ENCODE measurements at regions not wholly inside any gene's neighbourhood (a gene's known extent, or its start where the extent isn't known, plus 50 kb on each side); places are given as distances from the start of the nearest gene placed in this dataset.
"Not testable (repeated sequence)": the region's sequence is repeated elsewhere in the genome, so short reads cannot be mapped to it uniquely, and the experiment has no call there.

DNA sequence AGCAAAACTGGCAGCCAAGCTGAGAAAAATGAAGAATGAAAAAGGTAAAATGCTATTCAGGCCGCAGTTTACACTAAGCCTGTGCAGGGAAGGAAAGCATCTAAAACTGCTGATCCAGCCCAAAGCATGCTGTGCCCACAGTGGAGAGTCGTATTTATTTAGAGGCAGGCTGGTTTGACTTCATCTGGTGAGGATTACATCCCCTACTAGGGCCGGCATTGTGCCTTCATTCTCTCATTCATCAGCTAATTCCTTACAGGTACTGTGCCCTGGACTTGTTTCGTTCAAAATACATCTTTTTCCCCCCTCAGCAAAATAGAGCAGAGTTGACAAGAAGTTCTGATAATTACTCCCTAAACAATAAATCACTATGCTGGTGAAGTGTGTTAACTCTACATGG, 137.5 kb upstream of the DAP start:
- DNase-seq, result no peak
- no peaks in the 10 kb centered on the region for H3K9me3 ChIP-seq (replicated peaks; ENCODE audit: control insufficient read depth, low read depth, low read length)
- no peak overlapping the region for H3K27ac ChIP-seq (ENCODE audit: low read length)
- H3K4me3 ChIP-seq (ENCODE audit: low read length), result no peak overlapping the region
- no peaks in the 10 kb centered on the region for H3K4me1 ChIP-seq (ENCODE audit: control insufficient read depth, insufficient read depth, low read length)
- no peaks in the 10 kb centered on the region for H3K36me3 ChIP-seq (ENCODE audit: control insufficient read depth, insufficient read depth, low read length)
- WGBS (ENCODE audit: insufficient coverage), result 20% methylated on average over 2 of the region's 4 CpGs
- H3K27me3 ChIP-seq (ENCODE audit: control insufficient read depth, insufficient read depth, low read length), result no peaks in the 10 kb centered on the region

DNA sequence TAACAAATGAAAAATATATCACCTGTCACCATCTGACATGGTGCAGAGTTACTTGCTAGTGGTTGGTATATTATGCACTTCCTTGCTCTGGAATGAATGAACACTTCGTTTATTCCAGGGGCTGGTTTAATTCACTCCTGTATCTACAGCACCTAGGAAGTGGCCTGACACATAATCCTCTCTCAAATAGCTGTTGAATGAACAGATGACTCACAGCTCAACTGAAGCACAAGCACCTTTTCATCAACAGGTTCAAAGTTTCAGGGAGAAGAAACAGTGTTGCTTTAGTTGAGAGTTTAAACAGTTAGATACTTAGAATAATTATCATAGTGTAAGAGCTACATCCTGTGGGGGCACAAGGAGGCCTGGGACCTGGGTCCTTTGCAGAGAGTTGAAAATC, 135.0 kb upstream of the DAP start:
- no peak for DNase-seq
- WGBS (ENCODE audit: insufficient coverage), result no CpG with 5 or more reads among the region's 1 CpG

DNA sequence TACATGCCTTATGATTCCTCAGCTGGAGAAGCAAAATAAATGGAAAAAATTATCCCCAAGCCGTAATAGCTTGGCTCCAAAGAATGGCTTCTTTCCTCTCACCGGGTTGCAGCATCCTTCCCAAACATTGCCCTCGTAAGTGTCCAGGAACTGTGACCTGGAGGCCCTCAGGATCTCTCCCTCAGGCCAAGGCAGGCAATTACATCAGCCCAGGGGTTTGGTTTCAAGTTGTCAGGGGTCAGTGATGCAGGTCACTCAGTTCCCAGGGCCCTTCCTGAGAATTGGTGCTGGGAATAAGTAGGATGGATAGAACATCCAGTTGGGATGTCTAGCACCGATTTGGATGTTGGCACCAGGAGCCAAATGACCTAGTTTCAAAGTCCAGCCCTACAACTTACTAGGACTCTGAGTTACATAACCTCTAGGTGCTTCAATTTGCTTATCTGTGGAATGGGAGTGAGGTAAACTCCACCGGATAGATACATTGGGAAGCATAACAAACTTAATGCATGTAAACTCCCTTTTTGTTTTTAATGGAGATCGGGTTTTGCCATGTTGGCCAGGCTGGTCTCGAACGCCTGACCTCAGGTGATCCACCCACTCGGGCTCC, 133.5 kb upstream of the DAP start:
- no peaks in the 10 kb centered on the region for H3K9me3 ChIP-seq (replicated peaks; ENCODE audit: control insufficient read depth, low read depth, low read length)
- 70% methylated on average over 3 of the region's 9 CpGs for WGBS (ENCODE audit: insufficient coverage)

More for the DNA sequence above, 135.0 kb upstream of the DAP start:
- no peaks in the 10 kb centered on the region for H3K9me3 ChIP-seq (replicated peaks; ENCODE audit: control insufficient read depth, low read depth, low read length)
- H3K36me3 ChIP-seq (ENCODE audit: control insufficient read depth, insufficient read depth, low read length), result no peaks in the 10 kb centered on the region
- H3K27me3 ChIP-seq (ENCODE audit: control insufficient read depth, insufficient read depth, low read length), result no peaks in the 10 kb centered on the region
- H3K27ac ChIP-seq (ENCODE audit: low read length), result no peak overlapping the region
- H3K4me3 ChIP-seq (ENCODE audit: low read length), result no peak overlapping the region
- H3K4me1 ChIP-seq (ENCODE audit: control insufficient read depth, insufficient read depth, low read length), result no peaks in the 10 kb centered on the region

DNA sequence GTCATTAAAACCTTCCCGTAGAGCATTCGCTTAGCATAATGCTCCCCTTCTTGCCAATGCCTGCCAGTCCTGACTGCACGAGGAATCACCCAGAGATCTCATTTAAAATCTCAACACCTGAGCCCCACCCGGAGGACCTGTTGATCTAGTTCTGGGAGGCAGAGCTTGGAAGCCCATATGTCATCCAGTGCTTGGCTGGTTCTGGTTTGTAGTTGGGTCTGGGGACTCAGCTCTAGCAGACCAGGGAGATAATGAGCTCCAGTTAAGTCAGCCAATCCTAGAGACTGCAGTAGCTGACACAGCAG, 131.8 kb upstream of the DAP start:
- WGBS (ENCODE audit: insufficient coverage), result 83% methylated on average over 2 of the region's 4 CpGs

More for the DNA sequence above, 133.5 kb upstream of the DAP start:
- Histone ChIP-seq H3K36me3 (ENCODE audit: control insufficient read depth, insufficient read depth, low read length) (no peaks in the 10 kb centered on the region), H3K27me3 (ENCODE audit: control insufficient read depth, insufficient read depth, low read length) (no peaks in the 10 kb centered on the region), H3K27ac (ENCODE audit: low read length) (no peak overlapping the region), H3K4me1 (ENCODE audit: control insufficient read depth, insufficient read depth, low read length) (no peaks in the 10 kb centered on the region), H3K4me3 (ENCODE audit: low read length) (no peak overlapping the region)
- no peak for DNase-seq

DNA sequence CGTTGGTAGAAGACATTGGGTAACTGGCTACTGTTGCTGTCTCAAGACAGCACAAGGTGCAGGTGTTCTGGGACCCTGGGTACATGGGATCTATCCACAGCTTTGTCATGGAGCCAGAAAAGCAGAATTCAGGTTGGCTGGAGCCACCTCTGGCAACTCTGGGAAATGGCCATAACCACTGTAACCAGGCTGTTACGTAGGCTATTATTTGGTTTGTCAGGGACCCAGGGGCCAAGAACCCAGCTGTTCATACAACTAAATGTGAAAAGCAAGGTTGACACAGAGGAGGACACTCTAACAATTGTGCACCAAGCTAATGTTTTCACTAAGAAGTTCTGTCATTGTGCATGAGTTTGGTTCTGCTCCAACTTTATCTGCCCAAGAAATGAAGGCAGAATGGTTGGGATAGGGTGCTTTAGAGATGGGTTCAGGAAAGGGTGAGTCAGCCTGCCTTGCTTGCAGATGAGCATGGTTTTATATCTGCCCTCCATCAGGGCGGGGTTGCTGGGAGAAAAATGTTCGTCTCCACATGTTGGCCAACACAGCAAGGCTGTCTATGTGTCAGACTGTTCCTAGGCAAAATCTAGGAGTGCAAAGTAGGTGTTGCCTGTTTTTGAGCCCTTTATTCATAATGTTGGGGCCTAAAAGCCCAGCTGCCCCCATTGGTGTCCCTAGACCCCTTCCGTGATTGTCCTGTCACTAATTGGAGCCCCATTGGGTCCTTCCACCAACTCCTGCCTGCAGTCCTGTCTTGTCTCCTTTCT, 131.3 kb upstream of the DAP start:
- no peaks in the 10 kb centered on the region for H3K36me3 ChIP-seq (ENCODE audit: control insufficient read depth, insufficient read depth, low read length)
- no peak overlapping the region for H3K27ac ChIP-seq (ENCODE audit: low read length)
- no peaks in the 10 kb centered on the region for H3K9me3 ChIP-seq (replicated peaks; ENCODE audit: control insufficient read depth, low read depth, low read length)
- H3K27me3 ChIP-seq (ENCODE audit: control insufficient read depth, insufficient read depth, low read length), result no peaks in the 10 kb centered on the region
- no peak for DNase-seq
- 90% methylated on average over 5 of the region's 5 CpGs for WGBS (ENCODE audit: insufficient coverage)
- H3K4me1 ChIP-seq (ENCODE audit: control insufficient read depth, insufficient read depth, low read length), result no peaks in the 10 kb centered on the region
- no peak overlapping the region for H3K4me3 ChIP-seq (ENCODE audit: low read length)

More for the DNA sequence above, 131.8 kb upstream of the DAP start:
- Histone ChIP-seq H3K27ac (ENCODE audit: low read length) (no peak overlapping the region), H3K36me3 (ENCODE audit: control insufficient read depth, insufficient read depth, low read length) (no peaks in the 10 kb centered on the region), H3K27me3 (ENCODE audit: control insufficient read depth, insufficient read depth, low read length) (no peaks in the 10 kb centered on the region), H3K9me3 (replicated peaks; ENCODE audit: control insufficient read depth, low read depth, low read length) (no peaks in the 10 kb centered on the region), H3K4me1 (ENCODE audit: control insufficient read depth, insufficient read depth, low read length) (no peaks in the 10 kb centered on the region), H3K4me3 (ENCODE audit: low read length) (no peak overlapping the region)
- no peak for DNase-seq

DNA sequence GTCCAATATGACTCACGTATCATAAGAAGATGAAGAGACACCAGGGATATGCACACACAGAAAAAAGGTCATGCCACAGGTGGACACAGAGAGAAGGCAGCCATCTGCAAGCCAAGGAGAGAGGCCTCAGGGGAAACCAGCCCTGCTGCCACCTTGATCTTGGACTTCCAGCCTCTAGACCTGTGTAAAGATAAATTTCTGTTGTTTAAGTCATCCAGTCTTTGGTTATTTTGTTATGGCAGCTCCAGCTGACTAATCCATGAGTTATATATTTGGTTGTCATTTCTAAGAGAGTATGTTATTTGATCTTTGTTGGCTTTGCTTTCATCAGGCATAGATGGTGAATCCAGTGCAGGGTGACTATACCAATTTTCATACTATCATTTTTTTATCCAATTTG, 130.2 kb upstream of the DAP start:
- WGBS (ENCODE audit: insufficient coverage), result 100% methylated on average over 1 of the region's 1 CpG
- H3K4me3 ChIP-seq (ENCODE audit: low read length), result no peak overlapping the region
- H3K9me3 ChIP-seq (replicated peaks; ENCODE audit: control insufficient read depth, low read depth, low read length), result no peaks in the 10 kb centered on the region
- no peaks in the 10 kb centered on the region for H3K36me3 ChIP-seq (ENCODE audit: control insufficient read depth, insufficient read depth, low read length)
- H3K4me1 ChIP-seq (ENCODE audit: control insufficient read depth, insufficient read depth, low read length), result no peaks in the 10 kb centered on the region
- no peak for DNase-seq
- no peak overlapping the region for H3K27ac ChIP-seq (ENCODE audit: low read length)
- H3K27me3 ChIP-seq (ENCODE audit: control insufficient read depth, insufficient read depth, low read length), result no peaks in the 10 kb centered on the region

DNA sequence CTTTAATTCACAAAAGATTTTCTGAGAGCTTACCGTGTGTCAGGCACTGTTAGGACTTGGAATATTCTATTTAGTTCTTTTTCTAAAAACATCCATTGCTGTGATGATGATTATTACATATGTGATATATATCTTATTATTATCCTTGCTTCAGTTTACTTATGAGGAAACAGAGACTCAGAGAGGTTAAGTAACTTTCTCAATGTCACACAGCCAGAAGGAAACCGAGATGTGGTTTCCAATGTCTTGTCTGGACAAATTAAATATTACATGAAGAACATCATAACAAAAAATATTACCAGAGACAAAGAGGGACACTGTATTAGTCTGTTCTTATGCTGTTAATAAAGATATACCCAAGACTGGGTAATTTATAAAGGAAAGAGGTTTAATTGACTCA, 125.5 kb upstream of the DAP start:
- no peaks in the 10 kb centered on the region for H3K4me1 ChIP-seq (ENCODE audit: control insufficient read depth, insufficient read depth, low read length)
- H3K27ac ChIP-seq (ENCODE audit: low read length), result no peak overlapping the region
- no peaks in the 10 kb centered on the region for H3K9me3 ChIP-seq (replicated peaks; ENCODE audit: control insufficient read depth, low read depth, low read length)
- H3K4me3 ChIP-seq (ENCODE audit: low read length), result no peak overlapping the region
- WGBS (ENCODE audit: insufficient coverage), result no CpG with 5 or more reads among the region's 2 CpGs
- H3K36me3 ChIP-seq (ENCODE audit: control insufficient read depth, insufficient read depth, low read length), result no peaks in the 10 kb centered on the region
- H3K27me3 ChIP-seq (ENCODE audit: control insufficient read depth, insufficient read depth, low read length), result no peaks in the 10 kb centered on the region
- DNase-seq, result no peak

DNA sequence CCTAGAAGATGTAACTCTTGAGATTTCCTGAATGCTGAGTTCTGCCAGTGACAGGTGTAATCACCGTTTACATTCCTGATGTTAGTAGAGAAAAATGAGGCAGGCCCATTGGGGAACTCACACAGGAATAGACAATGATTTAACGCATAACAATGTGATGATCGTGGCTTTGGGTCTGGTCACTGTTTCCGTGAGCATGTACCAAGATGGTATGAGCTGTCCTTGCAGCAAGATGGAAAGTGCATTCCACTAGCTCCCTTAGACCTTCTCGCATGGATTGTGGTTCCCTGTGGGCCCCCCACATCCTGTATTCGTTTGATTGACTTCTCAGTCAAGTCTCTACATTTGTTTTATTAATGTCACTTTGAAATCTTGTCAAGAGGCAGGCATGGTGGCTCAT, 124.0 kb upstream of the DAP start:
- Histone ChIP-seq H3K27ac (ENCODE audit: low read length) (no peak overlapping the region), H3K36me3 (ENCODE audit: control insufficient read depth, insufficient read depth, low read length) (no peaks in the 10 kb centered on the region), H3K4me3 (ENCODE audit: low read length) (no peak overlapping the region), H3K4me1 (ENCODE audit: control insufficient read depth, insufficient read depth, low read length) (no peaks in the 10 kb centered on the region), H3K27me3 (ENCODE audit: control insufficient read depth, insufficient read depth, low read length) (no peaks in the 10 kb centered on the region), H3K9me3 (replicated peaks; ENCODE audit: control insufficient read depth, low read depth, low read length) (no peaks in the 10 kb centered on the region)
- DNase-seq, result no peak
- WGBS (ENCODE audit: insufficient coverage), result 66% methylated on average over 4 of the region's 6 CpGs

DNA sequence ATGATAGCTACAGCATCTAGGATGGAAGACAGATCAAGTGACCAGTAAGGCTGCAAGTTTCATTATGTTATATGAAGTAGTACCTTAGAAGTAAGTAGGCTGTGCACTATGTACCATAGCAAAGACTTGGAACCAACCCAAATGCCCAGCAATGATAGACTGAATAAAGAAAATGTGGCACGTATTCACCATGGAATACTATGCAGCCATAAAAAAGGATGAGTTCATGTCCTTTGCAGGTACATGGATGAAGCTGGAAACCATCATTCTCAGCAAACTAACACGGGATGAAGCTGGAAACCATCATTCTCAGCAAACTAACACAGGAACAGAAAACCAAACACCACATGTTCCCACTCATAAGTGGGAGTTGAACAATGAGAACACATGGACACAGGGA, 122.9 kb upstream of the DAP start:
- H3K27me3 ChIP-seq (ENCODE audit: control insufficient read depth, insufficient read depth, low read length); H3K4me3 ChIP-seq (ENCODE audit: low read length); H3K4me1 ChIP-seq (ENCODE audit: control insufficient read depth, insufficient read depth, low read length); H3K36me3 ChIP-seq (ENCODE audit: control insufficient read depth, insufficient read depth, low read length); DNase-seq; H3K27ac ChIP-seq (ENCODE audit: low read length); H3K9me3 ChIP-seq (replicated peaks; ENCODE audit: control insufficient read depth, low read depth, low read length): not testable (repeated sequence)
- WGBS (ENCODE audit: insufficient coverage), result no CpG with 5 or more reads among the region's 2 CpGs

DNA sequence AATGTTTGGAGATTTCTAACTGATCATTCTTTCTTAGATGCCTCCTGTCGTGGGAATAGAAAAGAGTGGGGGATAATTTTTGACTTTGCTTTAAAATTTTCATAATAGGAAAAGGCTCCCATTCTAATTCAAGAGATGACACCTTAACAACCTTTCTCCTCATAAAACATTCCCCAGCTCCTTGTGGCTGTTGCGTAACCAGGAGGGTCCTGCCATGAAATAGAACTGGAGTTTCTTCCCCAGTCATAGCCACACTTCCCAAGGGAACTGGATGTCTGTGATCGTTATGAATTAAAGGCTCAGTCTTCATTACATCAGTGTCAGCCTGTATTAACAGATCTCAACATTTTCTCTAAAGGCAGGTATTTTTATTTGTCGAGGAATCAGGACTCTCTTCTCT, 119.9 kb upstream of the DAP start:
- H3K27ac ChIP-seq (ENCODE audit: low read length), result no peak overlapping the region
- peaks cover 4% of the 10 kb centered on the region for H3K4me1 ChIP-seq (ENCODE audit: control insufficient read depth, insufficient read depth, low read length)
- H3K27me3 ChIP-seq (ENCODE audit: control insufficient read depth, insufficient read depth, low read length), result no peaks in the 10 kb centered on the region
- H3K36me3 ChIP-seq (ENCODE audit: control insufficient read depth, insufficient read depth, low read length), result no peaks in the 10 kb centered on the region
- no peaks in the 10 kb centered on the region for H3K9me3 ChIP-seq (replicated peaks; ENCODE audit: control insufficient read depth, low read depth, low read length)
- DNase-seq, result no peak
- no peak overlapping the region for H3K4me3 ChIP-seq (ENCODE audit: low read length)
- WGBS (ENCODE audit: insufficient coverage), result no CpG with 5 or more reads among the region's 4 CpGs

DNA sequence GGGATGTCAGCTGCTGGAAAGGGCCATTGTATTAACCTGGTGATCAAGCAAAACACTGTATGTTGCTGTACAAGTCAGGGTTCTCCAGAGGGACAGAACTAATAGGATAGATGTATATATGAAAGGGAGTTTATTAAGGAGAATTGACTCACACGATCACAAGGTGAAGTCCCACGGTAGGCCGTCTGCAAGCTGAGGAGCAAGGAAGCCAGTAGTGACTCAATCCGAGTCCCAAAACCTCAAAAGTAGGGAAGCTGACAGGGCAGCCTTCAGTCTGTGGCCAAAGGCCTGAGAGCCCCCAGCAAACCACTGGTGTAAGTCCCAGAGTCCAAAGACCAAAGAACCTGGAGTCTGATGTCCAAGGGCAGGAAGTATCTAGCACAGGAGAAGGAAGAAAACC, 116.0 kb upstream of the DAP start:
- WGBS (ENCODE audit: insufficient coverage), result 65% methylated on average over 4 of the region's 4 CpGs
- not testable (repeated sequence) for H3K36me3 ChIP-seq (ENCODE audit: control insufficient read depth, insufficient read depth, low read length); DNase-seq

More for the DNA sequence above, 116.0 kb upstream of the DAP start:
- H3K27me3 ChIP-seq (ENCODE audit: control insufficient read depth, insufficient read depth, low read length); H3K4me1 ChIP-seq (ENCODE audit: control insufficient read depth, insufficient read depth, low read length); H3K9me3 ChIP-seq (replicated peaks; ENCODE audit: control insufficient read depth, low read depth, low read length); H3K4me3 ChIP-seq (ENCODE audit: low read length); H3K27ac ChIP-seq (ENCODE audit: low read length): not testable (repeated sequence)
